ENCODE measurements at regions not wholly inside any gene's neighbourhood (a gene's known extent, or its start where the extent isn't known, plus 50 kb on each side); places are given as distances from the start of the nearest gene placed in this dataset.

DNA sequence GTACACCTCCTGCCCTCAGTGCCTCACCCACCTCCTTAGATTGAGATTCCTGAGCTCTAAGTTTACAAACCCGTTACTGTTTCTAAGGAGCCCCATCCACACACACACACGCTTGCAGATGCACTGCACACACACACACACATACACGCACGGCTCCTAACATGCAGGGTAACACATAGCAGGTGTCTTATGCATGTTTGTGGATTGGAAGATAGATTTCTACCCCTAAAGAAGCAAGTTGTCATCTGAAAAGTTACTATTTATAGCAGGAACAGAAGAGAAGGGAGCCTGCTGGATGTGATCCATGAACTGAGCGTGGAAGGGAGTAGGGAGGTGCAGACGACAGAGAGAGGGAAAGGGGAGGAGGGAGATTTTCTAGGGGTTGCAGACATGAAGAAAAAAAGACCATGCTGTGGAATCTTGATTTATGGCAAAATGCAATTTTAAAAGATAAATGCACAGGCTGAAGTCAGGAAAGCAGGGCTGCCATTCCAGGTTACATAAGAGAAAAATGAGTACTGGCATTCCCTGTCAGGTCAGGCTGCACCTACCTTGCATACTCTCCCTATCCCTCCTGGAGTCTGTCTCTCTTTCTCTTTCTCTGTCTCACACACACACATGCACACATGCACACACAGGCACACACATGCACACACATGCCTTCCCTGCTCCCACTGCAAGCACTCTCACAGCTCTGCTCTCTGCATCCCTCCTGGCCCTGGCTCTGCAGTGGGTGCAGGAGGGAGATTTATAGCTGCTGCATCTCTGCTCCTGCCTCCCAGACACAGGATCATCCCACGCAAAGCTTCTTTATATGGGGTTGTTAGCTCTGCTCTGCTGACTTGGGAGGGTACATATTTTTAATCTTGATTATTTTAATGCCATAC is 192.6 kb upstream of the MYT1L start:
- H3K4me1 ChIP-seq (ENCODE audit: low read length) = no peaks in the 10 kb centered on the region
- no peak overlapping the region for H2AFZ ChIP-seq (ENCODE audit: low read length)
- no peaks in the 10 kb centered on the region for H3K9me2 ChIP-seq (replicated peaks; ENCODE audit: insufficient read depth, low read length)
- no peaks in the 10 kb centered on the region for H3K36me3 ChIP-seq (replicated peaks; ENCODE audit: insufficient read depth, low read length)
- H4K20me1 ChIP-seq (ENCODE audit: insufficient read depth, low read length) = no peaks in the 10 kb centered on the region
- no peaks in the 10 kb centered on the region for H3K9me3 ChIP-seq (replicated peaks; ENCODE audit: insufficient read depth, low read length)
- no peaks in the 10 kb centered on the region for H3K27me3 ChIP-seq (replicated peaks; ENCODE audit: insufficient read depth, low read length)
- H3K9ac ChIP-seq (ENCODE audit: low read length) = no peak overlapping the region
- H3K79me2 ChIP-seq (ENCODE audit: low read length) = no peaks in the 10 kb centered on the region
- no peak overlapping the region for H3K4me2 ChIP-seq (ENCODE audit: low read depth, low read length)
- no peaks in the 10 kb centered on the region for H3F3A ChIP-seq (ENCODE audit: insufficient read depth, low read length)
- H3K4me3 ChIP-seq (ENCODE audit: low read length) = no peak overlapping the region
- TF ChIP-seq EZH2phosphoT487 (IDR thresholded peaks at IDR 0.05; ENCODE audit: low read length) = no peak
- TF ChIP-seq, protein P1, sequence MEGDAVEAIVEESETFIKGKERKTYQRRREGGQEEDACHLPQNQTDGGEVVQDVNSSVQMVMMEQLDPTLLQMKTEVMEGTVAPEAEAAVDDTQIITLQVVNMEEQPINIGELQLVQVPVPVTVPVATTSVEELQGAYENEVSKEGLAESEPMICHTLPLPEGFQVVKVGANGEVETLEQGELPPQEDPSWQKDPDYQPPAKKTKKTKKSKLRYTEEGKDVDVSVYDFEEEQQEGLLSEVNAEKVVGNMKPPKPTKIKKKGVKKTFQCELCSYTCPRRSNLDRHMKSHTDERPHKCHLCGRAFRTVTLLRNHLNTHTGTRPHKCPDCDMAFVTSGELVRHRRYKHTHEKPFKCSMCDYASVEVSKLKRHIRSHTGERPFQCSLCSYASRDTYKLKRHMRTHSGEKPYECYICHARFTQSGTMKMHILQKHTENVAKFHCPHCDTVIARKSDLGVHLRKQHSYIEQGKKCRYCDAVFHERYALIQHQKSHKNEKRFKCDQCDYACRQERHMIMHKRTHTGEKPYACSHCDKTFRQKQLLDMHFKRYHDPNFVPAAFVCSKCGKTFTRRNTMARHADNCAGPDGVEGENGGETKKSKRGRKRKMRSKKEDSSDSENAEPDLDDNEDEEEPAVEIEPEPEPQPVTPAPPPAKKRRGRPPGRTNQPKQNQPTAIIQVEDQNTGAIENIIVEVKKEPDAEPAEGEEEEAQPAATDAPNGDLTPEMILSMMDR (IDR thresholded peaks at IDR 0.05; ENCODE audit: low read length) = no peak
- TF ChIP-seq EZH2 (optimal IDR thresholded peaks at IDR 0.05; ENCODE audit: low read depth, low read length) = no peak
- H3K27ac ChIP-seq (ENCODE audit: low read length) = no peak overlapping the region
- DNase-seq = no peak

DNA sequence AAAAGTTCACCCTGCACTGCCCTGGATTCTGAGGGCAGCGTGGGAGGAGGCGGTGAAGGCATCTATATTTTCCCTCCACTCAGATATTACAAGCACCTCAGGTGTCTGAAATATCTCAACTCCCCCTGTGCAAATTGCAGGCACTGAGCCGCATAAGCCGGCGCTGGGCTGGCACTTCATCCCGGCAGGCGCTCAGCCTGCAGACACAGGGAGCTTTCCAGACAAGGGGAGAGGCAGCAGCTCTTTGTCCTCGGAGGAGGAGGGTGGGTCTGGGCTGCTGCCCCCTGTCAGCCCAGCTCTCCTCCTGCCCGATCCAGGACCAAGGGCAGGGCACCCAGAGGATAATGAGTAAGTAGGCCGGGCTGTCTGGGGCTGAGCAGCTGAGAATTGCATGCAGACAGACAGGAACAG is 189.3 kb upstream of the MYT1L start:
- no peaks in the 10 kb centered on the region for H4K20me1 ChIP-seq (ENCODE audit: insufficient read depth, low read length)
- TF ChIP-seq EZH2phosphoT487 (IDR thresholded peaks at IDR 0.05; ENCODE audit: low read length) (no peak), EZH2 (optimal IDR thresholded peaks at IDR 0.05; ENCODE audit: low read depth, low read length) (no peak)
- TF ChIP-seq, protein P1 (IDR thresholded peaks at IDR 0.05; ENCODE audit: low read length) = no peak
- no peak for DNase-seq
- no peaks in the 10 kb centered on the region for H3K4me1 ChIP-seq (ENCODE audit: low read length)
- no peaks in the 10 kb centered on the region for H3K79me2 ChIP-seq (ENCODE audit: low read length)
- no peaks in the 10 kb centered on the region for H3K9me2 ChIP-seq (replicated peaks; ENCODE audit: insufficient read depth, low read length)
- no peak overlapping the region for H2AFZ ChIP-seq (ENCODE audit: low read length)
- H3K4me2 ChIP-seq (ENCODE audit: low read depth, low read length) = no peak overlapping the region
- no peak overlapping the region for H3K9ac ChIP-seq (ENCODE audit: low read length)
- H3K4me3 ChIP-seq (ENCODE audit: low read length) = no peak overlapping the region
- no peak overlapping the region for H3K27ac ChIP-seq (ENCODE audit: low read length)
- no peaks in the 10 kb centered on the region for H3K36me3 ChIP-seq (replicated peaks; ENCODE audit: insufficient read depth, low read length)
- H3K27me3 ChIP-seq (replicated peaks; ENCODE audit: insufficient read depth, low read length) = no peaks in the 10 kb centered on the region
- H3F3A ChIP-seq (ENCODE audit: insufficient read depth, low read length) = no peaks in the 10 kb centered on the region
- no peaks in the 10 kb centered on the region for H3K9me3 ChIP-seq (replicated peaks; ENCODE audit: insufficient read depth, low read length)

DNA sequence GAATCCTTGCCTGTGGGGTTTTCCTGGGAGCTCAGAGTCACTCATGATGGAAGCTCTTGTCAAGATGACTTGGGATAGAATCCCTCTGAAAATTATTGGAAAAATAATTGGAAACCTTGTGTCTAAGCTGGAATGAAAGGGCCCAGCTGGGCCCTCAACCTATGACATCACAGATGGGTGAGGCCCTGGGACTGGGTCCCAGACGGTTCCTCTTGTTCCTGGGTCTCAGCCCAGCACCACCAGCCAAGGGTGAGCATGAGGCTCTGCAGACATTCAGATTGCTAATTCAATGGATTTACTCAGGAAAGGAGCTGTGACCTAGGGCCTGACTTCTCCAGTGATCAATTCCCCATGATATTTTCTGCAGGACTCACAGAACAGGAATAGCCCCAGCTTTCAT is 188.3 kb upstream of the MYT1L start:
- Histone ChIP-seq H3K27me3 (replicated peaks; ENCODE audit: insufficient read depth, low read length) (no peaks in the 10 kb centered on the region), H3K79me2 (ENCODE audit: low read length) (no peaks in the 10 kb centered on the region), H2AFZ (ENCODE audit: low read length) (no peak overlapping the region), H3F3A (ENCODE audit: insufficient read depth, low read length) (no peaks in the 10 kb centered on the region), H3K4me1 (ENCODE audit: low read length) (no peaks in the 10 kb centered on the region), H3K9me2 (replicated peaks; ENCODE audit: insufficient read depth, low read length) (no peaks in the 10 kb centered on the region), H3K9me3 (replicated peaks; ENCODE audit: insufficient read depth, low read length) (no peaks in the 10 kb centered on the region), H3K4me2 (ENCODE audit: low read depth, low read length) (no peak overlapping the region), H3K9ac (ENCODE audit: low read length) (no peak overlapping the region), H3K36me3 (replicated peaks; ENCODE audit: insufficient read depth, low read length) (no peaks in the 10 kb centered on the region), H3K4me3 (ENCODE audit: low read length) (no peak overlapping the region), H3K27ac (ENCODE audit: low read length) (no peak overlapping the region), H4K20me1 (ENCODE audit: insufficient read depth, low read length) (no peaks in the 10 kb centered on the region)
- no peak for DNase-seq
- TF ChIP-seq, protein P1 (IDR thresholded peaks at IDR 0.05; ENCODE audit: low read length) = no peak
- no peak for TF ChIP-seq EZH2 (optimal IDR thresholded peaks at IDR 0.05; ENCODE audit: low read depth, low read length)
- no peak for TF ChIP-seq EZH2phosphoT487 (IDR thresholded peaks at IDR 0.05; ENCODE audit: low read length)

Data from MM.1S (cell line).